Mucosa of descending colon (tissue), 3 donors: ENCODE measurements at regions not wholly inside any gene's neighbourhood (a gene's known extent, or its start where the extent isn't known, plus 50 kb on each side); places are given as distances from the start of the nearest gene placed in this dataset.
"Not testable (repeated sequence)": the region's sequence is repeated elsewhere in the genome, so short reads cannot be mapped to it uniquely, and the experiment has no call there.

ENCODE experiments used
- ATAC-seq: fragments of 200-7000 bp; cut with Tn5 transposase; one replicate; pipeline ENCODE4 v1.9.1; 2020; ENCODE audit warnings: mild to moderate bottlenecking, moderate library complexity
- DNase-seq, 3 donors: peaks; one replicate each; pipeline ENCODE4 v3.0.0-alpha.2; 2020
- H3K36me3 ChIP-seq: fragments of 200-600 bp; one replicate; pipeline ENCODE4 v1.8.0; 2021; ENCODE audit warnings: low read depth, mild to moderate bottlenecking
- H3K4me1 ChIP-seq: fragments of 200-600 bp; one replicate; pipeline ENCODE4 v1.8.0; 2021; ENCODE audit warnings: low read depth, mild to moderate bottlenecking
- H3K4me3 ChIP-seq: fragments of 200-600 bp; one replicate; pipeline ENCODE4 v1.8.0; 2021; ENCODE audit warnings: mild to moderate bottlenecking
- H3K9me3 ChIP-seq: fragments of 200-600 bp; one replicate; pipeline ENCODE4 v1.8.0; 2021; ENCODE audit warnings: mild to moderate bottlenecking
- intact Hi-C, 2 donors: fragments of 100-400 bp; cut with DNase I in 1 of 2; cut with micrococcal nuclease in 1 of 2; formaldehyde crosslinking; loops; one replicate each; pipeline versions ENCODE4 v1.11.0 to v1.11.1; 2022; cut with DNase I, micrococcal nuclease
- TF ChIP-seq, protein P1 (sequence below): fragments of 200-600 bp; IDR thresholded peaks from one replicate; pipeline ENCODE4 v1.8.0; 2022; ENCODE audit warnings: antibody characterized with exemption, mild to moderate bottlenecking
- donor health status: DM: no; HTN: no; CAD: no; lungs with moderate emphysema.
- donor health status: DM: no; HTN: no; CAD: no.
- donor health status: DM: no; HTN: yes; CAD: no.

DNA sequence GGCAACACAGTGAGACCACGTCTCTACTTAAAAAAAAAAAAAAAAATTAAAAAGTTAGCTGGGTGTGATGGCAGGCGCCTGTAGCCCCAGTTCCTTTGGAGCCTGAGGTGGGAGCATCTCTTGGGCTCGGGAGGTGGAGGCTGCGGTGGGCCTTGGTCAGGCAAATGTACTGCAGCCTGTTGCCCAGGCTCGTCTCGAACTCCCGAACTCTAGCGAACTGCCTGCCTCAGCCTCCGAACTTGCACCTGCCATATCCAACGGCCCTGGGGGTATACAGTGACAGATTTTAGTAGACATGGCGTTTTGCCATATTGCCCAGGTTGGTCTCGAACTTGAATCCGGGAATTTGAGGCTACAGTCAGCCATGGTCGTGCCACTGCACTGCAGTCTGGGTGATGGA is 195.4 kb downstream of the ALG10 start:
- Histone ChIP-seq H3K36me3 (no peaks in the 10 kb centered on the region), H3K9me3 (no peaks in the 10 kb centered on the region), H3K4me1 (no peaks in the 10 kb centered on the region), H3K4me3 (no peak overlapping the region)
- intact Hi-C loops, result no loop called here
- TF ChIP-seq, protein P1, sequence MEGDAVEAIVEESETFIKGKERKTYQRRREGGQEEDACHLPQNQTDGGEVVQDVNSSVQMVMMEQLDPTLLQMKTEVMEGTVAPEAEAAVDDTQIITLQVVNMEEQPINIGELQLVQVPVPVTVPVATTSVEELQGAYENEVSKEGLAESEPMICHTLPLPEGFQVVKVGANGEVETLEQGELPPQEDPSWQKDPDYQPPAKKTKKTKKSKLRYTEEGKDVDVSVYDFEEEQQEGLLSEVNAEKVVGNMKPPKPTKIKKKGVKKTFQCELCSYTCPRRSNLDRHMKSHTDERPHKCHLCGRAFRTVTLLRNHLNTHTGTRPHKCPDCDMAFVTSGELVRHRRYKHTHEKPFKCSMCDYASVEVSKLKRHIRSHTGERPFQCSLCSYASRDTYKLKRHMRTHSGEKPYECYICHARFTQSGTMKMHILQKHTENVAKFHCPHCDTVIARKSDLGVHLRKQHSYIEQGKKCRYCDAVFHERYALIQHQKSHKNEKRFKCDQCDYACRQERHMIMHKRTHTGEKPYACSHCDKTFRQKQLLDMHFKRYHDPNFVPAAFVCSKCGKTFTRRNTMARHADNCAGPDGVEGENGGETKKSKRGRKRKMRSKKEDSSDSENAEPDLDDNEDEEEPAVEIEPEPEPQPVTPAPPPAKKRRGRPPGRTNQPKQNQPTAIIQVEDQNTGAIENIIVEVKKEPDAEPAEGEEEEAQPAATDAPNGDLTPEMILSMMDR, result no peak
- ATAC-seq (no peak), DNase-seq (no peak)

DNA sequence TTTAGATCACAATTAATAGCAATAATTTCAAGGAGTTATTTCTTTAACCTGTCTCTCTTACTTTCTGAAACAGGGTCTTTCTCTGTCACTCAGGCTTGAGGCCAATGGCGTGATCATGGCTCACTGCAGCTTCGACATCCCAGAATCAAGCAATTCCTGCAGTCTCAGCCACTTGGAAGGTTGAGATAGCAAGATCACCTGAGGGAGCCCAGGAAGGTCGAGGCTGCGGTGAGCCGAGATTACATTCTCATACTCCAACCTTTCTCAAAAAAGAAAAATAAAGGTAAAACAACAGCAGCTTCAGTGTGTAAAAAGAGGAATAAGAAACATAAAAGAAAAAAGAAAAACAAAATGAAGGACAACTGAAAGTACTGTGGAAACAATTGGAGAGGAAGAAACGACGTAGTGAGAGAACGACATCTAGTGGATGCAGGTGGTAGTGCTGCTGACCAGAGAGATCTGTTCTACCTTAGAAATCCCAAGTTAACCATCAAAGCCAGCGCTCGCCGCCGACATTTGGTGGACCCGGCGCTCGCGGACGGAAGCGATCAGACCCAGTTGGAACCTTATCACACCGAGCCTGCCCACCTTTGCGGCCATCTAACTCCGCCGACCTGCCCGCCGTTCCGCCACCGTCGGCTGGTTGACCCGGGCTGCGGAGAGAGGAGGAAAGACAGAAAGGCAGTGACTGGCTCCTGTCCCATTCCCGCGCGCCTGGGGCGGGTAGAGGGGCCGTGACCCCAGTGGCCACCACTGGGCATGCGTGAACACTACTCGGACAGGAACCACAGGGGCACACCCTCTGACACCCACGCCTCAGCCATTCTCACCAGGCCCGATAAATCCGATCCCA is 196.1 kb downstream of the ALG10 start:
- peak in 2 of 3 donors; percentile 33 to 81 for DNase-seq
- ATAC-seq, result peak; percentile 74
- H3K36me3 ChIP-seq, result no peaks in the 10 kb centered on the region
- intact Hi-C loops, result no loop called here
- H3K4me3 ChIP-seq, result no peak overlapping the region
- no peaks in the 10 kb centered on the region for H3K4me1 ChIP-seq
- TF ChIP-seq, protein P1, result peak; percentile 69
- no peaks in the 10 kb centered on the region for H3K9me3 ChIP-seq

DNA sequence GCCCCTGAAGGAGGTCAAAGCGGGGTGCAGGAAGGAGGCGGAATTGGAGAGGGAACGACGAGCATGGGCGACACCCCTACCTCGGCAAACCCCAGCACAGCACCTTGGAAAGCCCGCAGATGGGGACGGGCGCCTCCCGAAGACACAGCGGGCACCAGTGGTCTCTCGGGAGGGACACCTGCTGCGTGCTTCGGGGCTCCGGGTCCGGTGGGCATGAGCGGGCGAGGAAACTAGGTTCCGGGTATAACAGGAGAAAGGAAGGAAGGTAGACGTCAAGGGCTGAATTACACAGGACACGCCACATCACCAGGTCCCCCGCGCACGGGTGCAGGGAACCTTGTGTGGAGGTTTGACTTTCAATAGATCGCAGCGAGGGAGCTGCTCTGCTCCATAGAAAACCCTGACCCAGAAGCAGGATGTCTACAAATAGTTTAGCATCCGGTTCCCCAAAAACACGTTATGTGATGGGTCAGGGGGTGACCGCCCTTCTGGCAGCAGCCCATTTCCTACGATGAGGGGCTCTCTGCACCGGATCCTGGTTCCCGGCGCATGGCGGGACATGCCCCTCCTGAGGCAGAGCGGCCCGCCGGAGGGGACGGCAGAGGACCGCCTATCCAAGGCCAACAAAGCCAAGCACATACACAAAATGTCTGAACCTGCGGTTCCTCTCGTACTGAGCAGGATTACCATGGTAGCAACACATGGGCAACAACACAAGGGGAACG is 196.9 kb downstream of the ALG10 start:
- no peak for ATAC-seq
- TF ChIP-seq, protein P1, result no peak
- no peak for DNase-seq
- no peaks in the 10 kb centered on the region for H3K9me3 ChIP-seq
- H3K4me1 ChIP-seq, result no peaks in the 10 kb centered on the region
- intact Hi-C loops, result no loop called here
- H3K4me3 ChIP-seq, result no peak overlapping the region
- no peaks in the 10 kb centered on the region for H3K36me3 ChIP-seq

DNA sequence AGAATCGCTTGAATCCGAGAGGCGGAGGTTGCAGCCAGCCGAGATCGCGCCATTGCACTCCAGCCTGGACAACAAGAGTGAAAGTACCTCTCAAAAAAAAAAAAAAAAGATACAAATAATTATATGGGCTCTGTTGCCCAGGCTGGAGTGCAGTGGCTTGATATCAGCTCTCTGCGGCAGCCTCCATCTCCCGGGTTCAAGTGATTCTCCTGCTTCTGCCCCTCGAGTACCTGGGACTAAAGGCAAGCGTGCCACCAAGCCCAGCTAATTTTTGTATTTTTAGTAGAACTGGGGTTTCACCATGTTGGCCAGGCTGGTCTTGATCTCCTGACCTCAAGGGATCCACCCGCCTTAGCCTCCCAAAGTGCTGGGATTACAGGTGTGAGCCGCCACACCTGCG is 197.8 kb downstream of the ALG10 start:
- DNase-seq, intact Hi-C loops, H3K36me3 ChIP-seq, H3K4me3 ChIP-seq, ATAC-seq, H3K4me1 ChIP-seq, H3K9me3 ChIP-seq: not testable (repeated sequence)

DNA sequence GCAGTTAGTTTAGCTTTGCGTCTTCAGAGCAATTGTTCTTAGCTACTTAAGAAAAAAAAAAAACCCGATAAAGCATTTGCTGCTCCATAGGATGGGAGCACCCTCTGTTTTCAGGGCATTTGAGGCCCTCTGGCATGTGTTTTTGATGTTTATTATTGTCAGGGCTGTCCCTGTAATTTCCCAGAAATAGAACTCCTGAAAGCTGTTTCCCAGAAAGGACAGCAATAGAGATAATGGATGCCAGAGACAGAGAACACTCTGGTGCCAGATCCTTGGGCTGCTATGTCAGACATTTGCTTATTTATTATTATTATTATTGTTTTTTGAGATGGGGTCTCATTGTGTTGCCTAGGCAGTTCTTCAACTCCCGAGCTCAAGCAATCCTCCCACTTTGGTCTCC is 201.3 kb downstream of the ALG10 start:
- no peak for ATAC-seq
- no peak for DNase-seq
- intact Hi-C loops, result no loop called here

DNA sequence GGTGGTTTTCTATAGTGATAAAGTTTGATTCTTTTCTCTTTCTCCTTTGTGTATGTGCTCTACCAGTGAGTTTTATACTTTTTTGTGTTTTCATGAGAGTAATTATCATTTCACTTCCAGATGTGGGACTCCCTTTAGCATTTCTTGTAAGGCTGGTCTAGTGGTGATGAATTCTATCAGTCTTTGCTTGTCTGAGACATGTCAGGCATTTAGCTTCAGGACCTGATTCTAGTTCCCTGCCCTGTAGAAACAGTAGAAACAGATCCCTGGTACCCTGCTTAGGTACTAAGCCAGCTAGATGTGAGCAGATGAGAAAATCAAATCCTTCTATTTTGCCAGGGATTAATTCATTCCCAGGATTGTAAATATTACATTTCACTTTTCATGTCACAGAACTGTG is 203.7 kb downstream of the ALG10 start:
- H3K4me3 ChIP-seq, H3K4me1 ChIP-seq, intact Hi-C loops, H3K36me3 ChIP-seq, ATAC-seq, DNase-seq: not testable (repeated sequence)
- peaks cover 30% of the 10 kb centered on the region for H3K9me3 ChIP-seq

More for the DNA sequence above, 201.3 kb downstream of the ALG10 start:
- H3K36me3 ChIP-seq, result no peaks in the 10 kb centered on the region
- H3K4me3 ChIP-seq, result no peak overlapping the region
- peaks cover 17% of the 10 kb centered on the region for H3K9me3 ChIP-seq
- no peaks in the 10 kb centered on the region for H3K4me1 ChIP-seq
- TF ChIP-seq, protein P1, result no peak

DNA sequence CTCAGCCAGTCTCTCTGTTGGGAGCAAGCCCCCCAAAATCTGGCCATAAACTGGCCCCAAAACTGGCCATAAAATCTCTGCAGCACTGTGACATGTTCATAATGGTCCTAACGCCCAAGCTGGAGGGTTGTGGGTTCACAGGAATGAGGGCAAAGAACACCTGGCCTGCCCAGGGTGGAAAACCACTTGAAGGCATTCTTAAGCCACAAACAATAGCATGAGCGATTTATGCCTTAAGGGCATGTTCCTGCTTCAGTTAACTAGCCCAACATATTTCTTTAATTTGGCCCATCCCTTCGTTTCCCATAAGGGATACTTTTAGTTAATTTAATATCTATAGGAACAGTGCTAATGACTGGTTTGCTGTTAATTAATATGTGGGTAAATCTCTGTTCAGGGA is 205.8 kb downstream of the ALG10 start:
- H3K4me3 ChIP-seq, H3K4me1 ChIP-seq, intact Hi-C loops, H3K36me3 ChIP-seq, ATAC-seq, DNase-seq: not testable (repeated sequence)
- peaks cover 35% of the 10 kb centered on the region for H3K9me3 ChIP-seq

DNA sequence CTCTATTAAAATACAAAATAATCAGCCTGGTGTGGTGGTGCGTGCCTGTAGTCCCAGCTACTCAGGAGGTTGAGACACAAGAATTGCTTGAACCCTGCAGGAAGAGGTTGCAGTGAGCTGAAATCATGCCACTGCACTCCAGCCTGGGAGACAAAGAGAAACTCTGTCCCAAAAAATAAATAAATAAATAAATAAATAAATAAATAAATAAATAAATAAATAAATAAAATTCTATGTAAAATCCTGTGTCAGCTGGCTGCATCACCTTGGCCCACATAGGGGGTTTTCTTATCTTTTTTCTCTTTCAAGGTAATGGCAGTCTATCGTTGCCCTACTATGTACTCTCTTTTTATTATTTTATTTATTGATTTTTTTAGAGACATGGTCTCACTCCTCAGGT is 206.7 kb downstream of the ALG10 start:
- H3K36me3 ChIP-seq, H3K4me3 ChIP-seq, ATAC-seq, H3K4me1 ChIP-seq, DNase-seq, intact Hi-C loops: not testable (repeated sequence)
- H3K9me3 ChIP-seq, result peaks cover 35% of the 10 kb centered on the region
